H1 (cell line): ENCODE measurements at regions not wholly inside any gene's neighbourhood (a gene's known extent, or its start where the extent isn't known, plus 50 kb on each side); places are given as distances from the start of the nearest gene placed in this dataset.

Experiments used
- CTCF ChIA-PET: fragments of 300-600 bp; sonication (Branson Sonifier 250); formaldehyde crosslinking; loops from one replicate; lab custom pipeline; 2021; ENCODE audit not compliant: partially characterized antibody; lab: Charles Lee
- POLR2A ChIA-PET: fragments of 300-600 bp; sonication (Branson Sonifier 250); formaldehyde crosslinking; loops from one replicate; lab custom pipeline; 2021; ENCODE audit warnings: inconsistent platforms; ENCODE audit not compliant: partially characterized antibody; lab: Charles Lee
- DNase-seq, 2 experiments: peaks; one replicate each; pipeline versions ENCODE4 v3.0.0 to v3.0.0-alpha.2; 2010 to 2022; ENCODE audit warnings: low spot score in 2 of 2, low read depth in 1 of 2, mixed read lengths in 1 of 2
- FAIRE-seq: peaks from 2 replicates; lab custom pipeline; 2011; peaks lifted over from hg19 to GRCh38; lab: Jason Lieb, UNC
- H2AFZ ChIP-seq: 2 replicates; pipeline ENCODE4 v1.8.1; 2012; ENCODE audit warnings: low read length, inconsistent platforms
- H2AK5ac ChIP-seq: 2 replicates; pipeline ENCODE4 v1.6.1; 2013; ENCODE audit warnings: low read depth, low read length
- H2BK120ac ChIP-seq: replicated peaks from 2 replicates; pipeline ENCODE3; 2013; ENCODE audit warnings: low read depth, low read length, inconsistent platforms
- H2BK12ac ChIP-seq: 2 replicates; pipeline ENCODE4 v1.6.1; 2013; ENCODE audit warnings: low read depth, low read length
- H2BK15ac ChIP-seq: 2 replicates; pipeline ENCODE4 v1.6.1; 2013; ENCODE audit warnings: low read length
- H2BK20ac ChIP-seq: 2 replicates; pipeline ENCODE4 v1.6.1; 2013; ENCODE audit warnings: low read length
- H2BK5ac ChIP-seq: 2 replicates; pipeline ENCODE4 v1.6.1; 2013; ENCODE audit warnings: low read depth, low read length
- H3K14ac ChIP-seq: 2 replicates; pipeline ENCODE4 v1.6.1; 2013; ENCODE audit warnings: inconsistent platforms; ENCODE audit not compliant: insufficient read length
- H3K18ac ChIP-seq: 2 replicates; pipeline ENCODE4 v1.6.1; 2013; ENCODE audit warnings: low read length; ENCODE audit errors: extremely low read depth
- H3K23ac ChIP-seq: 2 replicates; pipeline ENCODE4 v1.6.1; 2013; ENCODE audit warnings: inconsistent platforms; ENCODE audit not compliant: insufficient read length
- H3K23me2 ChIP-seq: 2 replicates; pipeline ENCODE4 v1.6.1; 2013; ENCODE audit warnings: low read depth, low read length
- H3K27ac ChIP-seq: 2 replicates; pipeline ENCODE4 v1.6.1; 2011; ENCODE audit warnings: low read depth, low read length, inconsistent platforms
- H3K27me3 ChIP-seq, 4 experiments: replicated peaks in 1 of 4; 1 replicate in 1 of 4; 2 replicates in 3 of 4; pipeline versions ENCODE4 v1.6.1 to v1.8.1; 2011 to 2013; ENCODE audit warnings: low read length in 3 of 4, mild to moderate bottlenecking in 3 of 4, inconsistent platforms in 2 of 4, mixed read lengths in 2 of 4, moderate library complexity in 1 of 4; ENCODE audit not compliant: control insufficient read depth in 3 of 4, insufficient read depth in 3 of 4; ENCODE audit errors: extremely low read depth in 1 of 4
- H3K36me3 ChIP-seq, 4 experiments: 2 replicates each; pipeline versions ENCODE4 v1.6.1 to v1.8.1; 2011 to 2013; ENCODE audit warnings: mild to moderate bottlenecking in 4 of 4, low read length in 3 of 4, moderate library complexity in 2 of 4, control low read depth in 1 of 4, inconsistent platforms in 1 of 4; ENCODE audit not compliant: insufficient read depth in 4 of 4, control insufficient read depth in 2 of 4
- H3K4ac ChIP-seq: replicated peaks from 2 replicates; pipeline ENCODE3; 2013; ENCODE audit warnings: low read length, low read depth, mixed read lengths, inconsistent platforms; ENCODE audit not compliant: insufficient read length
- H3K4me1 ChIP-seq, 4 experiments: replicated peaks in 1 of 4; 1 replicate in 1 of 4; 2 replicates in 3 of 4; pipeline versions ENCODE4 v1.6.1 to v1.8.1; 2011 to 2013; ENCODE audit warnings: low read length in 3 of 4, inconsistent platforms in 2 of 4, mixed read lengths in 1 of 4; ENCODE audit not compliant: insufficient read depth in 4 of 4, control insufficient read depth in 3 of 4
- H3K4me2 ChIP-seq, 2 experiments: 2 replicates each; pipeline versions ENCODE4 v1.6.1 to v1.8.1; 2011 to 2013; ENCODE audit warnings: low read depth in 2 of 2, low read length in 2 of 2, control low read depth in 1 of 2, inconsistent platforms in 1 of 2, mild to moderate bottlenecking in 1 of 2; ENCODE audit not compliant: insufficient read depth in 1 of 2
- H3K4me3 ChIP-seq, 4 experiments: fragments of 200-600, 300-600 bp in 1 of 4; sonication (generic), shearing (Covaris generic), sonication (Bioruptor Twin) in 1 of 4; 2 replicates each; pipeline versions ENCODE4 v1.5.1 to v1.8.1; 2011 to 2016; ENCODE audit warnings: low read length in 4 of 4, low read depth in 3 of 4, control low read depth in 2 of 4, inconsistent platforms in 2 of 4, mild to moderate bottlenecking in 2 of 4, mixed read lengths in 1 of 4, moderate library complexity in 1 of 4; ENCODE audit not compliant: insufficient read depth in 2 of 4; ENCODE audit errors: extremely low read depth in 1 of 4
- H3K56ac ChIP-seq: replicated peaks from 2 replicates; pipeline ENCODE3; 2013; ENCODE audit warnings: low read depth, mild to moderate bottlenecking, mixed read lengths, low read length, inconsistent platforms; ENCODE audit not compliant: insufficient read length
- H3K79me1 ChIP-seq: 2 replicates; pipeline ENCODE4 v1.6.1; 2013; ENCODE audit warnings: low read depth, low read length, control low read depth
- H3K79me2 ChIP-seq, 2 experiments: 2 replicates each; pipeline versions ENCODE4 v1.6.1 to v1.8.1; 2012 to 2013; ENCODE audit warnings: low read length in 2 of 2, mild to moderate bottlenecking in 2 of 2, inconsistent platforms in 1 of 2; ENCODE audit not compliant: insufficient read depth in 2 of 2, control insufficient read depth in 1 of 2
- H3K9ac ChIP-seq, 4 experiments: replicated peaks in 1 of 4; 1 replicate in 1 of 4; 2 replicates in 3 of 4; pipeline versions ENCODE4 v1.6.1 to v1.8.1; 2011 to 2013; ENCODE audit warnings: low read depth in 3 of 4, low read length in 3 of 4, control low read depth in 2 of 4, mild to moderate bottlenecking in 2 of 4, moderate library complexity in 2 of 4, inconsistent platforms in 1 of 4; ENCODE audit errors: extremely low read depth in 1 of 4
- H3K9me3 ChIP-seq, 2 experiments: 2 replicates each; pipeline versions ENCODE4 v1.6.1 to v1.8.1; 2012 to 2013; ENCODE audit warnings: mild to moderate bottlenecking in 2 of 2, moderate library complexity in 2 of 2, control low read depth in 1 of 2, inconsistent platforms in 1 of 2, low read depth in 1 of 2, low read length in 1 of 2, mixed read lengths in 1 of 2; ENCODE audit not compliant: insufficient read depth in 2 of 2
- H4K20me1 ChIP-seq, 2 experiments: replicated peaks in 1 of 2; 2 replicates each; pipeline versions ENCODE3 to v1.8.1; 2011 to 2013; ENCODE audit warnings: inconsistent platforms in 2 of 2, low read length in 2 of 2, mild to moderate bottlenecking in 1 of 2; ENCODE audit not compliant: insufficient read depth in 2 of 2, control insufficient read depth in 1 of 2
- H4K5ac ChIP-seq: 2 replicates; pipeline ENCODE4 v1.6.1; 2013; ENCODE audit warnings: low read length, low read depth, mixed read lengths, inconsistent platforms; ENCODE audit not compliant: insufficient read length
- H4K8ac ChIP-seq: 2 replicates; pipeline ENCODE4 v1.8.0; 2013; ENCODE audit warnings: mild to moderate bottlenecking, moderate library complexity, low read length, inconsistent platforms; ENCODE audit not compliant: insufficient read depth; ENCODE audit errors: extremely low read depth
- H4K91ac ChIP-seq: replicated peaks from 2 replicates; pipeline ENCODE3; 2013; ENCODE audit warnings: low read length, mixed read lengths, inconsistent platforms; ENCODE audit not compliant: insufficient read length
- CBX8 ChIP-seq: fragments of 300-800, 300-1000 bp; sonication (generic); IDR thresholded peaks from 2 replicates; pipeline ENCODE4 v1.7.1; 2016; ENCODE audit warnings: low read depth, low read length, borderline replicate concordance
- CEBPB ChIP-seq: IDR thresholded peaks from 2 replicates; pipeline ENCODE4 v1.6.1; 2012; ENCODE audit warnings: low read depth, low read length
- KDM1A ChIP-seq: fragments of 200-600, 300-600 bp; sonication (generic); IDR thresholded peaks from 2 replicates; pipeline ENCODE4 v1.7.1; 2016; ENCODE audit warnings: mild to moderate bottlenecking, low read length, borderline replicate concordance
- NANOG ChIP-seq: IDR thresholded peaks from 2 replicates; pipeline ENCODE4 v1.6.1; 2011; ENCODE audit warnings: low read length, low read depth, mild to moderate bottlenecking, inconsistent platforms; ENCODE audit not compliant: insufficient read depth, poor library complexity, severe bottlenecking
- POLR2AphosphoS5 ChIP-seq: IDR thresholded peaks from 2 replicates; pipeline ENCODE4 v1.6.1; 2011; ENCODE audit warnings: low read depth, low read length
- SIRT6 ChIP-seq: IDR thresholded peaks from one replicate; pipeline ENCODE4 v1.7.1; 2012; ENCODE audit warnings: low read length, inconsistent platforms
- SP4 ChIP-seq: IDR thresholded peaks from 2 replicates; pipeline ENCODE4 v1.6.1; 2012; ENCODE audit warnings: low read length, inconsistent platforms
- TEAD4 ChIP-seq: IDR thresholded peaks from 2 replicates; pipeline ENCODE4 v1.6.1; 2012; ENCODE audit warnings: low read depth, low read length, inconsistent platforms, mixed read lengths
- WGBS, 2 experiments: shearing (Covaris generic) in 1 of 2; methylation state at CpG; one replicate each; pipeline versions ENCODE4 v1.1.6 to v1.1.7; 2013 to 2015; ENCODE audit warnings: low lambda C conversion rate in 2 of 2, mixed read lengths in 2 of 2, inconsistent platforms in 1 of 2, low coverage in 1 of 2, missing lambda C conversion rate in 1 of 2; ENCODE audit not compliant: insufficient replicate concordance in 2 of 2, insufficient coverage in 1 of 2, insufficient read length in 1 of 2; ENCODE audit errors: extremely low coverage in 1 of 2, missing lambda C conversion rate in 1 of 2; 5-methylcytosine and 5-hydroxymethylcytosine counted together
- TF ChIP-seq, protein P1 (sequence below): IDR thresholded peaks from 2 replicates; pipeline ENCODE4 v1.6.1; 2012; ENCODE audit warnings: inconsistent platforms

DNA sequence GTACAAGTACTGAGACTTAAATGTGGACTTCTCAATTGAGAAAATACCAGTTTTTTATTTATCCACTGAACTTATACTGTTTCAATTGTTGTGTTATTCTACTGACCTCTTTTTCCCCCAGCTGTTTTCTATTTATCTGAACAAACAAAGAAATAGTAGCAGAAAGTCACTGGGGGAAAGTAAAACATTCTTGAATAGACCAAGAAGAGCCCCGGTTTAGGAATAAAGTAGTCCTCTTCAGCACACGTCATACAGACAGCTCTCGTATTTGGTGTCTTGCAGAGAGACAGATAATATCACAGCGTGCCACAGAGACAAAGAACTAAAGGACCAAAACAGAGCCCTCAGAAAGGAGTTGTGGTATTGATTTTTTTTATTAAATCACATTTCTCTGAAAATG lies 1159.1 kb upstream of the CDH8 start:
- Histone ChIP-seq H3K9ac (no peak overlapping the region), H3K9me3 (no peaks in the 10 kb centered on the region), H3K4ac (no peak overlapping the region), H3K4me1 (no peaks in the 10 kb centered on the region), H2BK20ac (no peak overlapping the region), H2AFZ (no peak overlapping the region), H3K23me2 (no peaks in the 10 kb centered on the region; the same call in 1 of the 2 replicates), H3K4me2 (no peak overlapping the region), H4K5ac (no peak overlapping the region), H3K27ac (no peak overlapping the region), H2AK5ac (no peak overlapping the region), H3K23ac (no peak overlapping the region), H4K91ac (no peak overlapping the region), H2BK120ac (no peak overlapping the region), H2BK12ac (no peak overlapping the region), H3K14ac (no peak overlapping the region), H4K8ac (no peak overlapping the region), H3K79me1 (no peaks in the 10 kb centered on the region), H3K79me2 (no peaks in the 10 kb centered on the region), H2BK15ac (no peak overlapping the region), H4K20me1 (no peaks in the 10 kb centered on the region), H3K36me3 (no peaks in the 10 kb centered on the region), H3K27me3 (no peaks in the 10 kb centered on the region), H3K56ac (no peak overlapping the region), H2BK5ac (no peak overlapping the region), H3K4me3 (no peak overlapping the region), H3K18ac (no peak overlapping the region)
- POLR2A ChIA-PET = no interaction called here
- CTCF ChIA-PET = no interaction called here
- TF ChIP-seq CBX8 = no peak
- TF ChIP-seq, protein P1, sequence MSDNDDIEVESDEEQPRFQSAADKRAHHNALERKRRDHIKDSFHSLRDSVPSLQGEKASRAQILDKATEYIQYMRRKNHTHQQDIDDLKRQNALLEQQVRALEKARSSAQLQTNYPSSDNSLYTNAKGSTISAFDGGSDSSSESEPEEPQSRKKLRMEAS = no peak
- no peak for TF ChIP-seq CEBPB
- no peak for TF ChIP-seq SP4
- no peak for TF ChIP-seq NANOG
- no peak for TF ChIP-seq SIRT6
- TF ChIP-seq TEAD4 = no peak
- TF ChIP-seq POLR2AphosphoS5 = no peak
- no peak for TF ChIP-seq KDM1A
- FAIRE-seq = no peak
- DNase-seq = no peak
- WGBS, 2 experiments = 87% methylated on average over 4 of the region's 4 CpGs; no CpG with 5 or more reads in 1 of the 2 experiments
